ENCODE measurements at regions not wholly inside any gene's neighbourhood (a gene's known extent, or its start where the extent isn't known, plus 50 kb on each side); places are given as distances from the start of the nearest gene placed in this dataset.
"Not testable (repeated sequence)": the region's sequence is repeated elsewhere in the genome, so short reads cannot be mapped to it uniquely, and the experiment has no call there.

GRCh38 chr1:143785883-143786282 lies 185.9 kb downstream of the FAM72C start:
- DNase-seq (ENCODE audit: low read depth in 3 of 3, low spot score in 2 of 3): not testable (repeated sequence)

GRCh38 chr1:143784239-143784882 lies 187.4 kb downstream of the FAM72C start:
- not testable (repeated sequence) for DNase-seq (ENCODE audit: low read depth in 3 of 3, low spot score in 2 of 3)

GRCh38 chr1:143778178-143778577 lies 193.6 kb downstream of the FAM72C start:
- DNase-seq (ENCODE audit: low read depth in 3 of 3, low spot score in 2 of 3): not testable (repeated sequence)

GRCh38 chr1:143764831-143765230 lies 207.0 kb downstream of the FAM72C start:
- DNase-seq (ENCODE audit: low read depth in 3 of 3, low spot score in 2 of 3): not testable (repeated sequence)

GRCh38 chr1:143760366-143760765 lies 211.4 kb downstream of the FAM72C start:
- DNase-seq (ENCODE audit: low read depth in 3 of 3, low spot score in 2 of 3): not testable (repeated sequence)

GRCh38 chr1:143755961-143756360 lies 215.8 kb downstream of the FAM72C start:
- DNase-seq (ENCODE audit: low read depth in 3 of 3, low spot score in 2 of 3): not testable (repeated sequence)

- no peak for DNase-seq (ENCODE audit: low read depth in 3 of 3, low spot score in 2 of 3)
These were observed 222.9 kb downstream of the FAM72C start for GRCh38 chr1:143748906-143749305.

- DNase-seq (ENCODE audit: low read depth in 3 of 3, low spot score in 2 of 3): no peak
These were observed 235.2 kb downstream of the FAM72C start for GRCh38 chr1:143736562-143736961.

GRCh38 chr1:143735764-143736461 lies 235.9 kb downstream of the FAM72C start:
- no peak for DNase-seq (ENCODE audit: low read depth in 3 of 3, low spot score in 2 of 3)

- DNase-seq (ENCODE audit: low read depth in 3 of 3, low spot score in 2 of 3): not testable (repeated sequence)
These were observed 237.5 kb downstream of the FAM72C start for GRCh38 chr1:143734261-143734660.

- DNase-seq (ENCODE audit: low read depth in 3 of 3, low spot score in 2 of 3): not testable (repeated sequence)
These were observed 240.9 kb downstream of the FAM72C start for GRCh38 chr1:143730890-143731289.

- DNase-seq (ENCODE audit: low read depth in 3 of 3, low spot score in 2 of 3): not testable (repeated sequence)
These were observed 242.2 kb downstream of the FAM72C start for GRCh38 chr1:143729449-143730111.

- not testable (repeated sequence) for DNase-seq (ENCODE audit: low read depth in 3 of 3, low spot score in 2 of 3)
These were observed 242.9 kb downstream of the FAM72C start for GRCh38 chr1:143728802-143729448.

- no peak for DNase-seq (ENCODE audit: low read depth in 3 of 3, low spot score in 2 of 3)
These were observed 244.5 kb downstream of the FAM72C start for GRCh38 chr1:143727263-143727662.

GRCh38 chr1:143721024-143721373 lies 250.8 kb downstream of the FAM72C start:
- DNase-seq (ENCODE audit: low read depth in 3 of 3, low spot score in 2 of 3): no peak

- peak in 1 of 3 donors; percentile 67 for DNase-seq (ENCODE audit: low read depth in 3 of 3, low spot score in 2 of 3)
These were observed 251.4 kb downstream of the FAM72C start for GRCh38 chr1:143720087-143721023.

GRCh38 chr1:143718524-143718923 lies 253.3 kb downstream of the FAM72C start:
- DNase-seq (ENCODE audit: low read depth in 3 of 3, low spot score in 2 of 3): no peak

GRCh38 chr1:143718021-143718420 lies 253.8 kb downstream of the FAM72C start:
- no peak for DNase-seq (ENCODE audit: low read depth in 3 of 3, low spot score in 2 of 3)

- DNase-seq (ENCODE audit: low read depth in 3 of 3, low spot score in 2 of 3): no peak
These were observed 254.4 kb downstream of the FAM72C start for GRCh38 chr1:143717434-143717833.

GRCh38 chr1:143714913-143715312 lies 256.9 kb downstream of the FAM72C start:
- DNase-seq (ENCODE audit: low read depth in 3 of 3, low spot score in 2 of 3): not testable (repeated sequence)
